T-cell (primary cell): ENCODE measurements at regions not wholly inside any gene's neighbourhood (a gene's known extent, or its start where the extent isn't known, plus 50 kb on each side); places are given as distances from the start of the nearest gene placed in this dataset.

Experiments used
- ATAC-seq, 4 experiments: fragments of 200-7000 bp in 3 of 4; fragments of 150-1000 bp in 1 of 4; cut with Tn5 transposase; replicated peaks in 1 of 4; 1 replicate in 3 of 4; 2 replicates in 1 of 4; pipeline ENCODE4 v1.10.0; 2021; ENCODE audit warnings: moderate library complexity in 3 of 4, mild to moderate bottlenecking in 2 of 4, moderate number of reproducible peaks in 1 of 4
- CTCF ChIA-PET, 2 donors: fragments of 300-600 bp; sonication (Branson Sonifier 250); formaldehyde crosslinking; loops; one replicate each; lab custom pipeline; 2022; ENCODE audit warnings: antibody characterized with exemption in 2 of 2; lab: Charles Lee
- POLR2A ChIA-PET, 2 donors: fragments of 300-600 bp; sonication (Branson Sonifier 250); formaldehyde crosslinking; loops; one replicate each; lab custom pipeline; 2022; ENCODE audit warnings: antibody characterized with exemption in 2 of 2; lab: Charles Lee
- DNase-seq, 35 experiments: peaks; one replicate each; pipeline versions ENCODE4 v3.0.0 to v3.0.0-alpha.2; 2013 to 2023
- H3K27ac ChIP-seq: one replicate; pipeline ENCODE4 v1.5.1; 2013; ENCODE audit warnings: low read length
- H3K27me3 ChIP-seq, 2 experiments: replicated peaks in 1 of 2; 1 replicate in 1 of 2; 2 replicates in 1 of 2; pipeline versions ENCODE4 v1.6.1 to v1.7.0; 2013; ENCODE audit warnings: low read length in 1 of 2, mixed read lengths in 1 of 2; ENCODE audit not compliant: control insufficient read depth in 2 of 2, insufficient read depth in 2 of 2; ENCODE audit errors: extremely low read depth in 1 of 2
- H3K36me3 ChIP-seq, 2 donors: 1 replicate in 1 of 2; 2 replicates in 1 of 2; pipeline versions ENCODE4 v1.6.1 to v1.7.0; 2013; ENCODE audit warnings: low read length in 1 of 2; ENCODE audit not compliant: control insufficient read depth in 2 of 2, insufficient read depth in 1 of 2; ENCODE audit errors: extremely low read depth in 1 of 2
- H3K4me1 ChIP-seq, 2 experiments: 1 replicate in 1 of 2; 2 replicates in 1 of 2; pipeline versions ENCODE4 v1.6.1 to v1.7.0; 2013; ENCODE audit warnings: low read length in 2 of 2, mixed read lengths in 1 of 2; ENCODE audit not compliant: insufficient read depth in 2 of 2, control insufficient read depth in 1 of 2; ENCODE audit errors: extremely low read depth in 1 of 2
- H3K4me3 ChIP-seq, 2 donors: 1 replicate in 1 of 2; 2 replicates in 1 of 2; pipeline versions ENCODE4 v1.5.1 to v1.7.0; 2013; ENCODE audit warnings: mild to moderate bottlenecking in 2 of 2, low read length in 1 of 2, moderate library complexity in 1 of 2; ENCODE audit not compliant: control insufficient read depth in 1 of 2; ENCODE audit errors: extremely low read depth in 1 of 2
- H3K9me3 ChIP-seq: 2 replicates; pipeline ENCODE4 v1.7.0; 2013
- H3K27ac Mint-ChIP-seq, 2 donors: one replicate each; pipeline ENCODE4 v1.8.0; 2020 to 2021; ENCODE audit warnings: mild to moderate bottlenecking in 2 of 2, mixed read lengths in 2 of 2
- H3K27me3 Mint-ChIP-seq, 2 donors: one replicate each; pipeline ENCODE4 v1.8.0; 2021 to 2022; ENCODE audit warnings: mixed read lengths in 2 of 2
- H3K36me3 Mint-ChIP-seq: one replicate; pipeline ENCODE4 v1.8.0; 2021; ENCODE audit warnings: mixed read lengths
- H3K4me1 Mint-ChIP-seq, 3 donors: one replicate each; pipeline ENCODE4 v1.8.0; 2020 to 2022; ENCODE audit warnings: mixed read lengths in 3 of 3, mild to moderate bottlenecking in 1 of 3
- H3K4me3 Mint-ChIP-seq, 3 donors: one replicate each; pipeline ENCODE4 v1.8.0; 2020 to 2022; ENCODE audit warnings: mild to moderate bottlenecking in 3 of 3, mixed read lengths in 3 of 3, moderate library complexity in 3 of 3
- H3K9me3 Mint-ChIP-seq, 3 donors: one replicate each; pipeline ENCODE4 v1.8.0; 2020 to 2022; ENCODE audit warnings: mixed read lengths in 3 of 3
- WGBS: methylation state at CpG from one replicate; pipeline ENCODE4 v1.1.5; 2013; ENCODE audit warnings: missing lambda C conversion rate; ENCODE audit not compliant: insufficient coverage; 5-methylcytosine and 5-hydroxymethylcytosine counted together

DNA sequence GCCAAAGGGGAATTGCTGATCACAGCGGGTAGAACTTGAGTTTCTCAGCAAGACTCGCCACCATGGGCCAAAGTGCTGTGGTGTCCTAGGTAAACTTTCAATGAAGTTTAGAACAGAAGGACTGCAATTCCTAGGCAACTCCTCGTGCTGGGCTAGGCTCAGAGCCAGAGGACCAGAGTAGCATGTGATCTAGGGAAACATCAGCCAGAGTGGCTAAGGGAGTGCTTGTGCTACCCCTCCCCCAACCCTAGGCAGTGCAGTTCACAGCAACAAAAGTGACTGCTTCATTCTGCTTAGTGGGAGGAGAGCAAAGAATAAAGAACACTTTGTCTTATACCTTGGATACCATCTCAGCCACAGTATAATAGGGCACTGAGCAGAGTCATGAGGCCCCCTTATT, 1658.6 kb upstream of the MIR17HG start:
- no peaks in the 10 kb centered on the region for H3K4me1 ChIP-seq
- no peak overlapping the region for H3K27ac ChIP-seq
- POLR2A ChIA-PET: no interaction called here
- no peak overlapping the region for H3K4me3 ChIP-seq
- no peaks in the 10 kb centered on the region for H3K36me3 ChIP-seq
- Mint-ChIP-seq H3K27ac (no peak overlapping the region), H3K4me3 (no peak overlapping the region), H3K4me1 (no peaks in the 10 kb centered on the region), H3K9me3 (peaks cover 3 to 19% (median 4%) of the 10 kb centered on the region in 3 donors), H3K36me3 (no peaks in the 10 kb centered on the region), H3K27me3 (no peaks in the 10 kb centered on the region)
- 77% methylated on average over 3 of the region's 3 CpGs for WGBS
- H3K27me3 ChIP-seq: no peaks in the 10 kb centered on the region
- ATAC-seq (no peak), DNase-seq (no peak)
- H3K9me3 ChIP-seq: no peaks in the 10 kb centered on the region
- CTCF ChIA-PET: no interaction called here

DNA sequence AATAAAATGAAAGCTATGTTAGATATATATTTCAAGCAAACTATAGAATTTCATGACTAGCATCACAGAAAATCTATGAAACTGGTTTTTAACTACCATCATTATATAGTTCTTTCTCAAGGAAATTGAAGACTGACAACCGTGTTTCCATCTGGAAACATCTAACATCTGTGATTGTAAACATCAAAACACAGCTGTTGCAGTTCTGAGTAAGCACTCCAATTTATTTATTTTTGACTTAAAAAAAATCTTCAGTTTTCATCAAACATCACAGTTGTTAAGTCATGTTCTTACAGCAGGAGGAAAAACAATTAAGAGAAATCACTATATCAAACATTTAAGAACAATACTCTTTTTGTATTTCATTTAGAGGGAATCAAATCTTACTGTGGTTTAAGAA, 1653.0 kb upstream of the MIR17HG start:
- H3K27ac ChIP-seq: no peak overlapping the region
- no peaks in the 10 kb centered on the region for H3K27me3 Mint-ChIP-seq
- WGBS: no CpG with 5 or more reads among the region's 1 CpG
- no peak overlapping the region for H3K27ac Mint-ChIP-seq
- no peak overlapping the region for H3K4me3 Mint-ChIP-seq
- ATAC-seq: no peak
- H3K27me3 ChIP-seq: no peaks in the 10 kb centered on the region
- H3K4me1 Mint-ChIP-seq: no peaks in the 10 kb centered on the region
- no peaks in the 10 kb centered on the region for H3K4me1 ChIP-seq
- no peak overlapping the region for H3K4me3 ChIP-seq
- DNase-seq: no peak
- peaks cover 0 to 14% (median 3%) of the 10 kb centered on the region in 3 donors for H3K9me3 Mint-ChIP-seq
- no peaks in the 10 kb centered on the region for H3K36me3 ChIP-seq
- POLR2A ChIA-PET: no interaction called here
- no peaks in the 10 kb centered on the region for H3K36me3 Mint-ChIP-seq
- H3K9me3 ChIP-seq: no peaks in the 10 kb centered on the region
- CTCF ChIA-PET: interaction anchor here in 1 of 2 donors (0.5 kb wide), 1 partner anchor 1649 kb away, joined by 3 read pairs; no protein-coding TSS in a partner anchor

DNA sequence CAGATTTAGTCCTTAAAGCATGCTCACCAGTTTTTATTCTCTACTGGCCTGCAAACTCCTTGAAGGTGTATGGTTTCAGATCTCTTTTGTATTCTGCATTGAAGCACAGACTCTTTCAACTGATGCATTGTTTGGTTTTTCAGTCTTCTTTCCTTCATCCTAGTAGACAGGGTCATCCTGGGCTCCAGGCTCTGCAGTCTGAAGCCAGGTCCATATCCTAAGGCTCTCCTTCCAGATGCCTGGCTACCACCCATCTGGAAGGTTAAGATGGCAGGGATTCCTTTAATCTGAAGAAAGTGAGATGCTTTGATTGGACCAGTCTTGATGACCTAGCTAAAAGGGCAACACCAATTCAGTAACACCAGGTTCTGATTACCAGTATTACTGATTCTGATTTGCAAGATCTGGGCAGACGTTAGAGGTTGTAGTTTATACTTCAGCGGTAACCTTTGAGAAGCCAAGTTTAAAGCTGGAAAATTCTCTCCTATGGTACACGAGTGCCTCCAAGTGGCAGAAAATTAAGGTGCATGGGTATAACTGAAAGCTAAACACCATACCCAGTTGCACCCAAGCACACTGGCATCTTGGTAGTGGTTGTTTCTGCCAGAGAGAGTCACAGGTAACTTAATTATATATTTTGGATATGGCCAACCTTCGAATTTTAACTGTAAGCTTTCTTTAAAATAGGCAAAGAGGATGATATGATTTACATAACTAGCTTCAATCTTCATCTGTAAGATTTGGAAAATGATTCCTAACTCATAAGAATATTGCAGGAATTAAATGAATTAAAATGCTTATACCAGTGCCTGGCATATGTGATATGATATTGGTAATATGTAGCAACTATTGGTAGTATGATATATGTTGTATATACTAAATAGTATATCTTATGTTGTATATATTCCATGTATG, 1651.9 kb upstream of the MIR17HG start:
- CTCF ChIA-PET: no interaction called here
- Histone ChIP-seq H3K36me3 (no peaks in the 10 kb centered on the region), H3K4me1 (no peaks in the 10 kb centered on the region), H3K27ac (no peak overlapping the region), H3K27me3 (no peaks in the 10 kb centered on the region), H3K4me3 (no peak overlapping the region), H3K9me3 (no peaks in the 10 kb centered on the region)
- ATAC-seq: no peak
- no peak overlapping the region for H3K27ac Mint-ChIP-seq
- no peaks in the 10 kb centered on the region for H3K36me3 Mint-ChIP-seq
- no peaks in the 10 kb centered on the region for H3K4me1 Mint-ChIP-seq
- WGBS: 20% methylated on average over 1 of the region's 4 CpGs
- POLR2A ChIA-PET: no interaction called here
- H3K27me3 Mint-ChIP-seq: no peaks in the 10 kb centered on the region
- DNase-seq: no peak
- peaks cover 0 to 13% (median 3%) of the 10 kb centered on the region in 3 donors for H3K9me3 Mint-ChIP-seq
- H3K4me3 Mint-ChIP-seq: no peak overlapping the region

DNA sequence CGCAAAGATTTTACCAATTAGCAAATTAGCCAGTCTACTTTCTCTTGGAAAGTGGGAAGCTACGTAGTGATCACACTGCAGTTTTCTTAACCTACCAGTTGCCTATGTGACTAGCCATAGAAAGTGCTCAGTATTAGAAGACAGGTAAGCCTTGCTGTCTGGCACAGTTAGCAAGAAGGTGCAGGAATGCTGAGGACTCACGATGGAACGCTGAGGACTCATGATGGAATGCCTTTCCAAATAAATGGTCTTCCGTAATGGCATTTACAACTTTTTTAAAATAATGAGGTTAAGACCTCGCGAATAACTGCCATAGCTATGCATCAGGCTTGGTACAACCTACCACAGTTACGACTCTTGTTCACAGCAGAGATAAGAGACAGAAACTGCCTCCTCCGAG, 1645.6 kb upstream of the MIR17HG start:
- DNase-seq: no peak
- CTCF ChIA-PET: no interaction called here
- ATAC-seq: no peak

DNA sequence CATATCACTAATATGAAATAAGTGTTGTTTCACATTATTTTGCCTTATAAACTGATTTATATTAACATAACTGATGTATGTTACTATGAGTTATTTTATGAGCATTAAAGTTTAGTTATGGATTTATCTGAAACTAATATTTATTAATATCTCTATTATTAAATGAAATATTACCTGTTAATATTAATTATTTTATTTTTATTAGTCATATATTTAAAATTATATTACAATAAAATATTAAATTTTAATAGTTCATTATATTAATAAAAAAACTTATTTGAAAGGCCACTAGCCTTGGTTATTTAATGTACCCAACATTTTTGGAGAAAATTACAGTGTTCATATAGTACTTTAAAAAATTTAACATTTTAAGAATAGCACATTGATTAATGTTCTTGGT, 1643.4 kb upstream of the MIR17HG start:
- DNase-seq (no peak), ATAC-seq (no peak)
- Mint-ChIP-seq H3K27me3 (no peaks in the 10 kb centered on the region), H3K9me3 (peaks cover 2 to 15% (median 4%) of the 10 kb centered on the region in 3 donors), H3K36me3 (no peaks in the 10 kb centered on the region), H3K4me3 (no peak overlapping the region), H3K27ac (no peak overlapping the region), H3K4me1 (no peaks in the 10 kb centered on the region)
- Histone ChIP-seq H3K27me3 (no peaks in the 10 kb centered on the region), H3K4me1 (no peaks in the 10 kb centered on the region), H3K9me3 (no peaks in the 10 kb centered on the region), H3K4me3 (no peak overlapping the region), H3K27ac (no peak overlapping the region), H3K36me3 (no peaks in the 10 kb centered on the region)
- POLR2A ChIA-PET: no interaction called here
- CTCF ChIA-PET: no interaction called here

More for the DNA sequence above, 1645.6 kb upstream of the MIR17HG start:
- no peaks in the 10 kb centered on the region for H3K4me1 Mint-ChIP-seq
- H3K4me3 ChIP-seq: no peak overlapping the region
- no peaks in the 10 kb centered on the region for H3K36me3 Mint-ChIP-seq
- POLR2A ChIA-PET: interaction anchor here in 1 of 2 donors (0.6 kb wide), 1 partner anchor 304 kb away, joined by 6 read pairs; no protein-coding TSS in a partner anchor
- no peaks in the 10 kb centered on the region for H3K36me3 ChIP-seq
- no peak overlapping the region for H3K27ac Mint-ChIP-seq
- H3K9me3 Mint-ChIP-seq: peaks cover 2 to 18% (median 14%) of the 10 kb centered on the region in 3 donors
- H3K4me1 ChIP-seq: no peaks in the 10 kb centered on the region
- H3K4me3 Mint-ChIP-seq: no peak overlapping the region
- H3K27me3 ChIP-seq: no peaks in the 10 kb centered on the region
- WGBS: 98% methylated on average over 5 of the region's 9 CpGs
- no peak overlapping the region for H3K27ac ChIP-seq
- no peaks in the 10 kb centered on the region for H3K9me3 ChIP-seq
- H3K27me3 Mint-ChIP-seq: no peaks in the 10 kb centered on the region

DNA sequence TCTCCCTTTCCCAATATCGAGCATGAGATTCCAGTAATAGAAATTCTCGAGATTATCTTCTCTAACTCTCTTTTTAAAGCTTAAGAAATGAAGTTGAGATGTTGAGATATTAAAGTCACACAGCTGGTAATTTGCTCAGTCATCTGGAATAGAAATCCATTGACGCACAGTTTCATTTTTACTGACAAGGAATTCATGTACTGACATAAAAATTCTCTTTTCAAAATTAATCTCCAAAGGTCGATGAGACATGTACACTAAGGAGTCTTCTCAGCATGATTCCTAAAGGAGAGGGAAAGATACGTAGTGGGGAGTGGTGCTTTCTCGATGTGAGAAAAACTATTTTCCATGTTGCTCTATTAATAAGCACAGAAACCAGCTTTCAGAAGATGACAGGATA, 1639.5 kb upstream of the MIR17HG start:
- no peaks in the 10 kb centered on the region for H3K9me3 ChIP-seq
- H3K27ac Mint-ChIP-seq: no peak overlapping the region
- no peaks in the 10 kb centered on the region for H3K4me1 Mint-ChIP-seq
- WGBS: no CpG with 5 or more reads among the region's 6 CpGs
- H3K27me3 Mint-ChIP-seq: no peaks in the 10 kb centered on the region
- H3K4me3 Mint-ChIP-seq: no peak overlapping the region
- peaks cover 7 to 19% (median 8%) of the 10 kb centered on the region in 3 donors for H3K9me3 Mint-ChIP-seq
- no peak for ATAC-seq
- CTCF ChIA-PET: no interaction called here
- H3K36me3 Mint-ChIP-seq: no peaks in the 10 kb centered on the region
- no peaks in the 10 kb centered on the region for H3K27me3 ChIP-seq
- no peak overlapping the region for H3K4me3 ChIP-seq
- POLR2A ChIA-PET: no interaction called here
- H3K36me3 ChIP-seq: no peaks in the 10 kb centered on the region
- no peaks in the 10 kb centered on the region for H3K4me1 ChIP-seq
- no peak overlapping the region for H3K27ac ChIP-seq
- DNase-seq: no peak
